ENCODE measurements at regions not wholly inside any gene's neighbourhood (a gene's known extent, or its start where the extent isn't known, plus 50 kb on each side); places are given as distances from the start of the nearest gene placed in this dataset.
"Not testable (repeated sequence)": the region's sequence is repeated elsewhere in the genome, so short reads cannot be mapped to it uniquely, and the experiment has no call there.

- ATAC-seq; DNase-seq (ENCODE audit: low spot score): not testable (repeated sequence)
Measured at GRCh38 chr3:172579753-172580152, 56.5 kb upstream of the TNFSF10 start.

- not testable (repeated sequence) for DNase-seq (ENCODE audit: low spot score)
- peak; percentile 54 for ATAC-seq
Measured at GRCh38 chr3:172578714-172579113, 55.5 kb upstream of the TNFSF10 start.

- ATAC-seq (peak; percentile 75), DNase-seq (ENCODE audit: low spot score) (no peak)
Measured at GRCh38 chr3:172577987-172578570, 54.8 kb upstream of the TNFSF10 start.

GRCh38 chr3:172575375-172575774 lies 52.1 kb upstream of the TNFSF10 start:
- ATAC-seq, result no peak
- no peak for DNase-seq (ENCODE audit: low spot score)

- ATAC-seq, result no peak
Measured at GRCh38 chr3:172573422-172573821, 50.2 kb upstream of the TNFSF10 start.

More at GRCh38 chr3:172573422-172573821, 50.2 kb upstream of the TNFSF10 start:
- no peak for DNase-seq (ENCODE audit: low spot score)
